Renal cortical epithelial cell (primary cell): ENCODE measurements at regions not wholly inside any gene's neighbourhood (a gene's known extent, or its start where the extent isn't known, plus 50 kb on each side); places are given as distances from the start of the nearest gene placed in this dataset.
A peak's percentile ranks its signal among the peaks of the same experiment; 100 is the strongest.
"Not testable (repeated sequence)": the region's sequence is repeated elsewhere in the genome, so short reads cannot be mapped to it uniquely, and the experiment has no call there.

Experiments
- DNase-seq: peaks from one replicate; pipeline ENCODE4 v3.0.0-alpha.2; 2011; ENCODE audit warnings: low read depth

- DNase-seq, result no peak
Measured at GRCh38 chr14:41072776-41073175, 533.9 kb upstream of the LRFN5 start.

- DNase-seq, result no peak
Measured at GRCh38 chr14:41071351-41071750, 535.3 kb upstream of the LRFN5 start.

- peak; percentile 79 for DNase-seq
Measured at GRCh38 chr14:41062826-41063225, 543.9 kb upstream of the LRFN5 start.

- no peak for DNase-seq
Measured at GRCh38 chr14:41055589-41055988, 551.1 kb upstream of the LRFN5 start.

GRCh38 chr14:41051801-41052200, 554.9 kb upstream of the LRFN5 start:
- DNase-seq, result no peak

GRCh38 chr14:41047763-41048162, 558.9 kb upstream of the LRFN5 start:
- DNase-seq, result no peak

- DNase-seq, result no peak
Measured at GRCh38 chr14:41037388-41037787, 569.3 kb upstream of the LRFN5 start.

- DNase-seq, result no peak
Measured at GRCh38 chr14:41034969-41035368, 571.7 kb upstream of the LRFN5 start.

- DNase-seq, result peak; percentile 6
Measured at GRCh38 chr14:41022932-41023331, 583.7 kb upstream of the LRFN5 start.

- no peak for DNase-seq
Measured at GRCh38 chr14:41016213-41016612, 590.5 kb upstream of the LRFN5 start.

- DNase-seq, result no peak
Measured at GRCh38 chr14:41000350-41000749, 606.3 kb upstream of the LRFN5 start.

- DNase-seq, result no peak
Measured at GRCh38 chr14:40989260-40989659, 617.4 kb upstream of the LRFN5 start.

- DNase-seq, result no peak
Measured at GRCh38 chr14:40987481-40987880, 619.2 kb upstream of the LRFN5 start.

GRCh38 chr14:40986655-40987054, 620.0 kb upstream of the LRFN5 start:
- no peak for DNase-seq

GRCh38 chr14:40985584-40985983, 621.1 kb upstream of the LRFN5 start:
- no peak for DNase-seq

GRCh38 chr14:40983604-40984003, 623.1 kb upstream of the LRFN5 start:
- DNase-seq, result no peak

- no peak for DNase-seq
Measured at GRCh38 chr14:40981247-40981646, 625.4 kb upstream of the LRFN5 start.

- not testable (repeated sequence) for DNase-seq
Measured at GRCh38 chr14:40960257-40960656, 646.4 kb upstream of the LRFN5 start.

- no peak for DNase-seq
Measured at GRCh38 chr14:40955131-40955505, 651.6 kb upstream of the LRFN5 start.

- not testable (repeated sequence) for DNase-seq
Measured at GRCh38 chr14:40954448-40955130, 652.1 kb upstream of the LRFN5 start.

- no peak for DNase-seq
Measured at GRCh38 chr14:40944521-40944920, 662.2 kb upstream of the LRFN5 start.

GRCh38 chr14:40936861-40937260, 669.8 kb upstream of the LRFN5 start:
- DNase-seq, result no peak

GRCh38 chr14:40920380-40920779, 686.3 kb upstream of the LRFN5 start:
- DNase-seq, result no peak

- peak; percentile 1 for DNase-seq
Measured at GRCh38 chr14:40911141-40911540, 695.5 kb upstream of the LRFN5 start.
